ENCODE measurements at regions not wholly inside any gene's neighbourhood (a gene's known extent, or its start where the extent isn't known, plus 50 kb on each side); places are given as distances from the start of the nearest gene placed in this dataset.

DNA sequence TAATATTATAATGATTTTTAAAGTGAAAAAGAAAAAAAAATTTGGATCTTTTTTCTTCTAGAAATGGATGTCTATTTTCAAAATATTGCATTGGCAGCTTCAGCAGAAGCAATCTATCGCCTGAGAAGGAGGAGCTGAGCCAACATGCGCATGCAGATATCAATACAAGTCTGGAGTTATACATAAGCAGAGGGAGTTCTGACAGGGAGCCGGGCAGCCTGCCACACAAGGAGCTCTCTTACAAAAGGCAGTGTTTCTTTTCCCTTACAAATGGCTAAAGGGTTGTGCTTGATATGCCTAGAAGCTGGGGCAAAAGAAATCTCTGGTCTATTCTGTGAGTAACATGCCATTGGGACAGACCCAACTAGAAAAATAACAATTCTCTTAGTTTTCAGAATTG, 291.9 kb upstream of the TRIB2 start:
- Histone ChIP-seq H3K9ac (ENCODE audit: insufficient read depth in 1 of 2, low read length in 2 of 2) (no peak overlapping the region), H3K9me3 (ENCODE audit: control insufficient read depth in 4 of 4, insufficient read depth in 3 of 4, low read length in 3 of 4) (no peaks in the 10 kb centered on the region), H3K27ac (ENCODE audit: low read depth in 1 of 2, low read length in 1 of 2) (no peak overlapping the region), H3K27me3 (ENCODE audit: control insufficient read depth in 3 of 3, insufficient read depth in 3 of 3, low read length in 2 of 3) (no peaks in the 10 kb centered on the region), H3K4me1 (ENCODE audit: control insufficient read depth in 5 of 5, insufficient read depth in 5 of 5, low read length in 5 of 5) (peaks cover 0 to 45% (median 4%) of the 10 kb centered on the region in 5 donors), H3K4me3 (no peak overlapping the region), H3K36me3 (ENCODE audit: control insufficient read depth in 4 of 4, insufficient read depth in 4 of 4, low read length in 4 of 4) (no peaks in the 10 kb centered on the region)
- ATAC-seq (ENCODE audit: insufficient read depth, low FRiP score) (no peak), DNase-seq (peak; percentile 71 to 85 (median 78))
- TF ChIP-seq CTCF (IDR thresholded peaks at IDR 0.05; ENCODE audit: control extremely low read depth, extremely low read depth): no peak
- WGBS, 2 donors: 79 to 85% methylated on average over 3 of the region's 3 CpGs

GRCh38 chr2:12428324-12428723, 288.4 kb upstream of the TRIB2 start:
- H3K4me3 ChIP-seq: no peak overlapping the region

DNA sequence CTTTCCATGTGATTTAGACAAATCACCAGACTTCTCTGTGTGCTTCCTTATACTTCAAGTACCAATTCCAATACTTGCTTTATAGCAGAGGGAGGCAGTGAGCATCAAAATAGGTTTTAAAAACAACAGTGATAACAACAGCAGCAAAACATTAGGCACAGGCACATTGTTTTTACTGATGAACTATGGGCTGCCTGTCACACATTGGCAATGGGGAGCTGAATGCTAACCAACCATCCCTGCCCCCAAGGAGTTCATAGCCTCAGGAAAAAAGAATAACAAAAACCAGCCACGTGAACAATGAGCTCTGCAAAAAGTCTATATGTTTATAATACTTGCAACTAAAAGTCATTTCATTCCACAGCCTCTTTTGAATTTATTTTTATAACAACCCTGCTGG, 287.9 kb upstream of the TRIB2 start:
- H3K27ac ChIP-seq (ENCODE audit: low read depth in 1 of 2, low read length in 1 of 2): no peak overlapping the region
- H3K9ac ChIP-seq (ENCODE audit: insufficient read depth in 1 of 2, low read length in 2 of 2): no peak overlapping the region
- no peaks in the 10 kb centered on the region for H3K27me3 ChIP-seq (ENCODE audit: control insufficient read depth in 3 of 3, insufficient read depth in 3 of 3, low read length in 2 of 3)
- no peak for ATAC-seq (ENCODE audit: insufficient read depth, low FRiP score)
- peaks cover 0 to 54% (median 6%) of the 10 kb centered on the region in 5 donors for H3K4me1 ChIP-seq (ENCODE audit: control insufficient read depth in 5 of 5, insufficient read depth in 5 of 5, low read length in 5 of 5)
- peak; percentile 25 to 78 (median 73) for DNase-seq
- no peaks in the 10 kb centered on the region for H3K9me3 ChIP-seq (ENCODE audit: control insufficient read depth in 4 of 4, insufficient read depth in 3 of 4, low read length in 3 of 4)
- no peak overlapping the region for H3K4me3 ChIP-seq
- no peak for TF ChIP-seq CTCF (IDR thresholded peaks at IDR 0.05; ENCODE audit: control extremely low read depth, extremely low read depth)
- H3K36me3 ChIP-seq (ENCODE audit: control insufficient read depth in 4 of 4, insufficient read depth in 4 of 4, low read length in 4 of 4): no peaks in the 10 kb centered on the region
- 57 to 59% methylated on average over 1 of the region's 1 CpG for WGBS, 2 donors

More at GRCh38 chr2:12428324-12428723, 288.4 kb upstream of the TRIB2 start:
- no peaks in the 10 kb centered on the region for H3K36me3 ChIP-seq (ENCODE audit: control insufficient read depth in 4 of 4, insufficient read depth in 4 of 4, low read length in 4 of 4)
- DNase-seq (peak; percentile 65 to 85 (median 79)), ATAC-seq (ENCODE audit: insufficient read depth, low FRiP score) (no peak)
- no peak overlapping the region for H3K9ac ChIP-seq (ENCODE audit: insufficient read depth in 1 of 2, low read length in 2 of 2)
- WGBS, 2 donors: 59 to 83% methylated on average over 5 of the region's 5 CpGs
- H3K9me3 ChIP-seq (ENCODE audit: control insufficient read depth in 4 of 4, insufficient read depth in 3 of 4, low read length in 3 of 4): no peaks in the 10 kb centered on the region
- no peak overlapping the region for H3K27ac ChIP-seq (ENCODE audit: low read depth in 1 of 2, low read length in 1 of 2)
- H3K27me3 ChIP-seq (ENCODE audit: control insufficient read depth in 3 of 3, insufficient read depth in 3 of 3, low read length in 2 of 3): no peaks in the 10 kb centered on the region
- TF ChIP-seq CTCF (IDR thresholded peaks at IDR 0.05; ENCODE audit: control extremely low read depth, extremely low read depth): no peak
- H3K4me1 ChIP-seq (ENCODE audit: control insufficient read depth in 5 of 5, insufficient read depth in 5 of 5, low read length in 5 of 5): peaks cover 0 to 54% (median 6%) of the 10 kb centered on the region in 5 donors

DNA sequence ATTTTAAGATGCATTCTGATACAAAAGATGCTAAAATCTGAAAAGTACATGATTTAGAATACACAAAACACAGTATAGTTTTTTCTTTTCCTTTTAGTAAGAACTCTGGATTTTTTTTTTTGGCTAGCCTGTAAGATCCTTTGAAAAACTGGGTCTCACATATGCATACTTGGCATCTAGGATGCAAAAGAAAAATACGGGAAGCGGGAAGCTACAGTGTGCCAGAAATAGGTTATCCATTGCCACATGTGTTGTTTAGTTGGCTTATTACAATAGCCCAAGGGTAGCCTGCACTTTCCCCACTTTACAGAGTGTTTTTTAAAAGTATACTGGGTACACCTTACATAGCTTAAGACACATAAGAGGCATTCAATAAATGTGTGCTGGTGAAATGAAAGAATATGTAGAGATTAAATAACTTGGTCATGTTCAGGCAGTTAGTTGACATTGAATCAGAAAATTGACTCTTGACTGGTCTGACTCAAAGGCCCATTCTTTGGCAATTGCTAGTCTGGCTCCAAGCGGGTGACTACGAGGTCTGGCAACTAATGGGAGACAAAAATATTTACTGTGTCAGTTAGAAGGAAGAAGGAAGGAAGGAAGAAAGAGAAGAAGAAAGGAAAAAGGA, 286.8 kb upstream of the TRIB2 start:
- Histone ChIP-seq H3K4me1 (ENCODE audit: control insufficient read depth in 5 of 5, insufficient read depth in 5 of 5, low read length in 5 of 5) (peaks cover 0 to 46% (median 4%) of the 10 kb centered on the region in 5 donors), H3K27me3 (ENCODE audit: control insufficient read depth in 3 of 3, insufficient read depth in 3 of 3, low read length in 2 of 3) (no peaks in the 10 kb centered on the region), H3K9ac (ENCODE audit: insufficient read depth in 1 of 2, low read length in 2 of 2) (no peak overlapping the region), H3K9me3 (ENCODE audit: control insufficient read depth in 4 of 4, insufficient read depth in 3 of 4, low read length in 3 of 4) (no peaks in the 10 kb centered on the region), H3K4me3 (no peak overlapping the region), H3K36me3 (ENCODE audit: control insufficient read depth in 4 of 4, insufficient read depth in 4 of 4, low read length in 4 of 4) (no peaks in the 10 kb centered on the region), H3K27ac (ENCODE audit: low read depth in 1 of 2, low read length in 1 of 2) (no peak overlapping the region)
- DNase-seq (no peak), ATAC-seq (ENCODE audit: insufficient read depth, low FRiP score) (no peak)
- 76 to 83% methylated on average over 4 of the region's 4 CpGs for WGBS, 2 donors
- no peak for TF ChIP-seq CTCF (IDR thresholded peaks at IDR 0.05; ENCODE audit: control extremely low read depth, extremely low read depth)

Measured in lung (tissue), 11 donors.